H1 (cell line): ENCODE measurements at regions not wholly inside any gene's neighbourhood (a gene's known extent, or its start where the extent isn't known, plus 50 kb on each side); places are given as distances from the start of the nearest gene placed in this dataset.

Source experiments
- CTCF ChIA-PET: fragments of 300-600 bp; sonication (Branson Sonifier 250); formaldehyde crosslinking; loops from one replicate; lab custom pipeline; 2021; ENCODE audit not compliant: partially characterized antibody; lab: Charles Lee
- POLR2A ChIA-PET: fragments of 300-600 bp; sonication (Branson Sonifier 250); formaldehyde crosslinking; loops from one replicate; lab custom pipeline; 2021; ENCODE audit warnings: inconsistent platforms; ENCODE audit not compliant: partially characterized antibody; lab: Charles Lee
- DNase-seq, 2 experiments: peaks; one replicate each; pipeline versions ENCODE4 v3.0.0 to v3.0.0-alpha.2; 2010 to 2022; ENCODE audit warnings: low spot score in 2 of 2, low read depth in 1 of 2, mixed read lengths in 1 of 2
- FAIRE-seq: peaks from 2 replicates; lab custom pipeline; 2011; peaks lifted over from hg19 to GRCh38; lab: Jason Lieb, UNC
- H2AFZ ChIP-seq: 2 replicates; pipeline ENCODE4 v1.8.1; 2012; ENCODE audit warnings: low read length, inconsistent platforms
- H2AK5ac ChIP-seq: 2 replicates; pipeline ENCODE4 v1.6.1; 2013; ENCODE audit warnings: low read depth, low read length
- H2BK120ac ChIP-seq: replicated peaks from 2 replicates; pipeline ENCODE3; 2013; ENCODE audit warnings: low read depth, low read length, inconsistent platforms
- H2BK12ac ChIP-seq: 2 replicates; pipeline ENCODE4 v1.6.1; 2013; ENCODE audit warnings: low read depth, low read length
- H2BK15ac ChIP-seq: 2 replicates; pipeline ENCODE4 v1.6.1; 2013; ENCODE audit warnings: low read length
- H2BK20ac ChIP-seq: 2 replicates; pipeline ENCODE4 v1.6.1; 2013; ENCODE audit warnings: low read length
- H2BK5ac ChIP-seq: 2 replicates; pipeline ENCODE4 v1.6.1; 2013; ENCODE audit warnings: low read depth, low read length
- H3K14ac ChIP-seq: 2 replicates; pipeline ENCODE4 v1.6.1; 2013; ENCODE audit warnings: inconsistent platforms; ENCODE audit not compliant: insufficient read length
- H3K18ac ChIP-seq: 2 replicates; pipeline ENCODE4 v1.6.1; 2013; ENCODE audit warnings: low read length; ENCODE audit errors: extremely low read depth
- H3K23ac ChIP-seq: 2 replicates; pipeline ENCODE4 v1.6.1; 2013; ENCODE audit warnings: inconsistent platforms; ENCODE audit not compliant: insufficient read length
- H3K23me2 ChIP-seq: 2 replicates; pipeline ENCODE4 v1.6.1; 2013; ENCODE audit warnings: low read depth, low read length
- H3K27ac ChIP-seq: 2 replicates; pipeline ENCODE4 v1.6.1; 2011; ENCODE audit warnings: low read depth, low read length, inconsistent platforms
- H3K27me3 ChIP-seq, 4 experiments: replicated peaks in 1 of 4; 1 replicate in 1 of 4; 2 replicates in 3 of 4; pipeline versions ENCODE4 v1.6.1 to v1.8.1; 2011 to 2013; ENCODE audit warnings: low read length in 3 of 4, mild to moderate bottlenecking in 3 of 4, inconsistent platforms in 2 of 4, mixed read lengths in 2 of 4, moderate library complexity in 1 of 4; ENCODE audit not compliant: control insufficient read depth in 3 of 4, insufficient read depth in 3 of 4; ENCODE audit errors: extremely low read depth in 1 of 4
- H3K36me3 ChIP-seq, 4 experiments: 2 replicates each; pipeline versions ENCODE4 v1.6.1 to v1.8.1; 2011 to 2013; ENCODE audit warnings: mild to moderate bottlenecking in 4 of 4, low read length in 3 of 4, moderate library complexity in 2 of 4, control low read depth in 1 of 4, inconsistent platforms in 1 of 4; ENCODE audit not compliant: insufficient read depth in 4 of 4, control insufficient read depth in 2 of 4
- H3K4ac ChIP-seq: replicated peaks from 2 replicates; pipeline ENCODE3; 2013; ENCODE audit warnings: low read length, low read depth, mixed read lengths, inconsistent platforms; ENCODE audit not compliant: insufficient read length
- H3K4me1 ChIP-seq, 4 experiments: replicated peaks in 1 of 4; 1 replicate in 1 of 4; 2 replicates in 3 of 4; pipeline versions ENCODE4 v1.6.1 to v1.8.1; 2011 to 2013; ENCODE audit warnings: low read length in 3 of 4, inconsistent platforms in 2 of 4, mixed read lengths in 1 of 4; ENCODE audit not compliant: insufficient read depth in 4 of 4, control insufficient read depth in 3 of 4
- H3K4me2 ChIP-seq, 2 experiments: 2 replicates each; pipeline versions ENCODE4 v1.6.1 to v1.8.1; 2011 to 2013; ENCODE audit warnings: low read depth in 2 of 2, low read length in 2 of 2, control low read depth in 1 of 2, inconsistent platforms in 1 of 2, mild to moderate bottlenecking in 1 of 2; ENCODE audit not compliant: insufficient read depth in 1 of 2
- H3K4me3 ChIP-seq, 4 experiments: fragments of 200-600, 300-600 bp in 1 of 4; sonication (generic), shearing (Covaris generic), sonication (Bioruptor Twin) in 1 of 4; 2 replicates each; pipeline versions ENCODE4 v1.5.1 to v1.8.1; 2011 to 2016; ENCODE audit warnings: low read length in 4 of 4, low read depth in 3 of 4, control low read depth in 2 of 4, inconsistent platforms in 2 of 4, mild to moderate bottlenecking in 2 of 4, mixed read lengths in 1 of 4, moderate library complexity in 1 of 4; ENCODE audit not compliant: insufficient read depth in 2 of 4; ENCODE audit errors: extremely low read depth in 1 of 4
- H3K56ac ChIP-seq: replicated peaks from 2 replicates; pipeline ENCODE3; 2013; ENCODE audit warnings: low read depth, mild to moderate bottlenecking, mixed read lengths, low read length, inconsistent platforms; ENCODE audit not compliant: insufficient read length
- H3K79me1 ChIP-seq: 2 replicates; pipeline ENCODE4 v1.6.1; 2013; ENCODE audit warnings: low read depth, low read length, control low read depth
- H3K79me2 ChIP-seq, 2 experiments: 2 replicates each; pipeline versions ENCODE4 v1.6.1 to v1.8.1; 2012 to 2013; ENCODE audit warnings: low read length in 2 of 2, mild to moderate bottlenecking in 2 of 2, inconsistent platforms in 1 of 2; ENCODE audit not compliant: insufficient read depth in 2 of 2, control insufficient read depth in 1 of 2
- H3K9ac ChIP-seq, 4 experiments: replicated peaks in 1 of 4; 1 replicate in 1 of 4; 2 replicates in 3 of 4; pipeline versions ENCODE4 v1.6.1 to v1.8.1; 2011 to 2013; ENCODE audit warnings: low read depth in 3 of 4, low read length in 3 of 4, control low read depth in 2 of 4, mild to moderate bottlenecking in 2 of 4, moderate library complexity in 2 of 4, inconsistent platforms in 1 of 4; ENCODE audit errors: extremely low read depth in 1 of 4
- H3K9me3 ChIP-seq, 2 experiments: 2 replicates each; pipeline versions ENCODE4 v1.6.1 to v1.8.1; 2012 to 2013; ENCODE audit warnings: mild to moderate bottlenecking in 2 of 2, moderate library complexity in 2 of 2, control low read depth in 1 of 2, inconsistent platforms in 1 of 2, low read depth in 1 of 2, low read length in 1 of 2, mixed read lengths in 1 of 2; ENCODE audit not compliant: insufficient read depth in 2 of 2
- H4K20me1 ChIP-seq, 2 experiments: replicated peaks in 1 of 2; 2 replicates each; pipeline versions ENCODE3 to v1.8.1; 2011 to 2013; ENCODE audit warnings: inconsistent platforms in 2 of 2, low read length in 2 of 2, mild to moderate bottlenecking in 1 of 2; ENCODE audit not compliant: insufficient read depth in 2 of 2, control insufficient read depth in 1 of 2
- H4K5ac ChIP-seq: 2 replicates; pipeline ENCODE4 v1.6.1; 2013; ENCODE audit warnings: low read length, low read depth, mixed read lengths, inconsistent platforms; ENCODE audit not compliant: insufficient read length
- H4K8ac ChIP-seq: 2 replicates; pipeline ENCODE4 v1.8.0; 2013; ENCODE audit warnings: mild to moderate bottlenecking, moderate library complexity, low read length, inconsistent platforms; ENCODE audit not compliant: insufficient read depth; ENCODE audit errors: extremely low read depth
- H4K91ac ChIP-seq: replicated peaks from 2 replicates; pipeline ENCODE3; 2013; ENCODE audit warnings: low read length, mixed read lengths, inconsistent platforms; ENCODE audit not compliant: insufficient read length
- BACH1 ChIP-seq: IDR thresholded peaks from 2 replicates; pipeline ENCODE4 v1.6.1; 2012; ENCODE audit warnings: low read length, improper control_type of control experiment
- BCL11A ChIP-seq, 2 experiments: IDR thresholded peaks; one replicate each; pipeline ENCODE4 v1.6.1; 2011; ENCODE audit warnings: low read depth in 2 of 2, low read length in 2 of 2, mild to moderate bottlenecking in 2 of 2
- BRCA1 ChIP-seq: IDR thresholded peaks from 2 replicates; pipeline ENCODE4 v1.6.1; 2012; ENCODE audit warnings: low read depth, low read length, improper control_type of control experiment
- EZH2 ChIP-seq: fragments of 200-600 bp; sonication (generic); IDR thresholded peaks from 2 replicates; pipeline ENCODE4 v1.7.1; 2012; ENCODE audit warnings: low read depth, mild to moderate bottlenecking, moderate library complexity, low read length, inconsistent platforms; ENCODE audit not compliant: severe bottlenecking
- GABPA ChIP-seq: IDR thresholded peaks from 2 replicates; pipeline ENCODE4 v1.6.1; 2011; ENCODE audit warnings: mild to moderate bottlenecking, low read length, moderate library complexity, borderline replicate concordance; ENCODE audit not compliant: insufficient read depth
- JUN ChIP-seq: IDR thresholded peaks from 2 replicates; pipeline ENCODE4 v1.6.1; 2011; ENCODE audit warnings: low read depth, mild to moderate bottlenecking, improper control_type of control experiment, low read length
- JUND ChIP-seq: IDR thresholded peaks from 2 replicates; pipeline ENCODE4 v1.6.1; 2011; ENCODE audit warnings: mild to moderate bottlenecking, improper control_type of control experiment, low read length
- KDM1A ChIP-seq: fragments of 200-600, 300-600 bp; sonication (generic); IDR thresholded peaks from 2 replicates; pipeline ENCODE4 v1.7.1; 2016; ENCODE audit warnings: mild to moderate bottlenecking, low read length, borderline replicate concordance
- KDM5A ChIP-seq: fragments of 200-600 bp; IDR thresholded peaks from 2 replicates; pipeline ENCODE4 v1.7.1; 2012; ENCODE audit warnings: mild to moderate bottlenecking, low read length, inconsistent platforms, mixed read lengths
- MAX ChIP-seq: IDR thresholded peaks from 2 replicates; pipeline ENCODE4 v1.6.1; 2012; ENCODE audit warnings: inconsistent platforms
- NRF1 ChIP-seq: IDR thresholded peaks from 2 replicates; pipeline ENCODE4 v1.6.1; 2011; ENCODE audit warnings: mild to moderate bottlenecking, low read depth, low read length, improper control_type of control experiment
- RBBP5 ChIP-seq: IDR thresholded peaks from 2 replicates; pipeline ENCODE4 v1.7.1; 2012; ENCODE audit warnings: low read depth, mild to moderate bottlenecking, inconsistent platforms, low read length, moderate library complexity, borderline replicate concordance
- SIX5 ChIP-seq: IDR thresholded peaks from 2 replicates; pipeline ENCODE4 v1.6.1; 2011; ENCODE audit warnings: mild to moderate bottlenecking, low read depth, low read length
- SP2 ChIP-seq: IDR thresholded peaks from 2 replicates; pipeline ENCODE4 v1.6.1; 2012; ENCODE audit warnings: mild to moderate bottlenecking, low read length, inconsistent platforms
- WGBS, 2 experiments: shearing (Covaris generic) in 1 of 2; methylation state at CpG; one replicate each; pipeline versions ENCODE4 v1.1.6 to v1.1.7; 2013 to 2015; ENCODE audit warnings: low lambda C conversion rate in 2 of 2, mixed read lengths in 2 of 2, inconsistent platforms in 1 of 2, low coverage in 1 of 2, missing lambda C conversion rate in 1 of 2; ENCODE audit not compliant: insufficient replicate concordance in 2 of 2, insufficient coverage in 1 of 2, insufficient read length in 1 of 2; ENCODE audit errors: extremely low coverage in 1 of 2, missing lambda C conversion rate in 1 of 2; 5-methylcytosine and 5-hydroxymethylcytosine counted together

- Histone ChIP-seq H2BK12ac (no peak overlapping the region), H3K79me2 (no peaks in the 10 kb centered on the region), H4K5ac (no peak overlapping the region), H2BK20ac (no peak overlapping the region), H3K56ac (no peak overlapping the region), H2AK5ac (no peak overlapping the region), H3K9me3 (no peaks in the 10 kb centered on the region), H4K91ac (no peak overlapping the region), H3K23me2 (no peaks in the 10 kb centered on the region), H3K18ac (no peak overlapping the region), H3K4me3 (no peak overlapping the region), H4K20me1 (no peaks in the 10 kb centered on the region), H3K4me1 (no peaks in the 10 kb centered on the region), H3K23ac (no peak overlapping the region), H2BK15ac (no peak overlapping the region), H2BK5ac (no peak overlapping the region), H3K36me3 (no peaks in the 10 kb centered on the region), H3K4me2 (no peak overlapping the region), H2BK120ac (no peak overlapping the region), H3K79me1 (no peaks in the 10 kb centered on the region), H3K27ac (no peak overlapping the region), H3K14ac (no peak overlapping the region), H3K27me3 (no peaks in the 10 kb centered on the region), H3K9ac (no peak overlapping the region), H2AFZ (no peak overlapping the region), H3K4ac (no peak overlapping the region), H4K8ac (no peak overlapping the region)
- ChIA-PET POLR2A (no interaction called here), CTCF (interaction anchor here (0.7 kb wide), 1 partner anchor 15 kb away, joined by 3 read pairs; no protein-coding TSS in a partner anchor)
- FAIRE-seq, result no peak
- no peak for TF ChIP-seq SIX5
- no peak for TF ChIP-seq MAX
- no peak for TF ChIP-seq GABPA
- TF ChIP-seq BACH1, result no peak
- TF ChIP-seq KDM1A, result no peak
- TF ChIP-seq JUN, result no peak
- no peak for TF ChIP-seq BRCA1
- no peak for TF ChIP-seq JUND
- no peak for TF ChIP-seq EZH2
- no peak for TF ChIP-seq NRF1
- TF ChIP-seq KDM5A, result no peak
- TF ChIP-seq BCL11A (IDR thresholded peaks at IDR 0.05; ENCODE audit: low read depth in 2 of 2, low read length in 2 of 2), result no peak
- no peak for TF ChIP-seq SP2
- TF ChIP-seq RBBP5, result no peak
- 94% methylated on average over 2 of the region's 2 CpGs; no CpG with 5 or more reads in 1 of the 2 experiments for WGBS, 2 experiments
- DNase-seq, result no peak
Measured at GRCh38 chr6:50527985-50528384, 185.3 kb upstream of the TFAP2D start.
